Naive thymus-derived CD4-positive, alpha-beta T cell (primary cell): ENCODE measurements at regions not wholly inside any gene's neighbourhood (a gene's known extent, or its start where the extent isn't known, plus 50 kb on each side); places are given as distances from the start of the nearest gene placed in this dataset.

ENCODE experiments used
- ATAC-seq: fragments of 150-1000 bp; cut with Tn5 transposase; 2 replicates; pipeline ENCODE4 v1.10.0; 2021; ENCODE audit warnings: mild to moderate bottlenecking, moderate library complexity
- CTCF ChIA-PET: fragments of 350-600 bp; sonication (Branson Sonifier 250); formaldehyde crosslinking; loops from one replicate; lab custom pipeline; 2021; ENCODE audit warnings: antibody characterized with exemption; lab: Charles Lee
- POLR2A ChIA-PET: fragments of 350-600 bp; sonication (Branson Sonifier 250); formaldehyde crosslinking; loops from one replicate; lab custom pipeline; 2021; ENCODE audit warnings: antibody characterized with exemption, inconsistent platforms; lab: Charles Lee
- DNase-seq, 9 donors: peaks; one replicate each; pipeline versions ENCODE4 v3.0.0 to v3.0.0-alpha.2; 2020 to 2022; ENCODE audit warnings: mixed read lengths in 1 of 9
- H3K27ac ChIP-seq: one replicate; pipeline ENCODE4 v1.7.0; 2013; ENCODE audit warnings: mild to moderate bottlenecking, low read depth, low read length, moderate library complexity
- H3K27me3 ChIP-seq, 2 donors: one replicate each; pipeline ENCODE4 v1.7.0; 2013; ENCODE audit warnings: low read length in 2 of 2, mild to moderate bottlenecking in 2 of 2, moderate library complexity in 2 of 2; ENCODE audit not compliant: control insufficient read depth in 2 of 2, insufficient read depth in 2 of 2
- H3K36me3 ChIP-seq, 3 experiments: 1 replicate in 2 of 3; 2 replicates in 1 of 3; pipeline ENCODE4 v1.7.0; 2013; ENCODE audit warnings: low read length in 3 of 3, mild to moderate bottlenecking in 3 of 3, moderate library complexity in 1 of 3; ENCODE audit not compliant: insufficient read depth in 3 of 3, control insufficient read depth in 2 of 3
- H3K4me1 ChIP-seq, 2 donors: one replicate each; pipeline ENCODE4 v1.7.0; 2013; ENCODE audit warnings: low read length in 2 of 2, mild to moderate bottlenecking in 2 of 2, moderate library complexity in 1 of 2; ENCODE audit not compliant: control insufficient read depth in 2 of 2, insufficient read depth in 2 of 2
- H3K4me3 ChIP-seq: 2 replicates; pipeline ENCODE4 v1.7.0; 2013; ENCODE audit warnings: mild to moderate bottlenecking, low read length
- H3K9me3 ChIP-seq, 3 experiments: 1 replicate in 2 of 3; 2 replicates in 1 of 3; pipeline ENCODE4 v1.7.0; 2013; ENCODE audit warnings: low read length in 3 of 3; ENCODE audit not compliant: control insufficient read depth in 2 of 3
- H3K27ac Mint-ChIP-seq, 9 donors: one replicate each; pipeline ENCODE4 v1.8.0; 2020 to 2022; ENCODE audit warnings: mixed read lengths in 9 of 9, mild to moderate bottlenecking in 8 of 9, moderate library complexity in 5 of 9, inconsistent platforms in 2 of 9
- H3K27me3 Mint-ChIP-seq, 5 donors: one replicate each; pipeline ENCODE4 v1.8.0; 2021 to 2022; ENCODE audit warnings: mixed read lengths in 5 of 5, mild to moderate bottlenecking in 1 of 5
- H3K36me3 Mint-ChIP-seq, 5 donors: one replicate each; pipeline ENCODE4 v1.8.0; 2020 to 2022; ENCODE audit warnings: mixed read lengths in 5 of 5, mild to moderate bottlenecking in 3 of 5, inconsistent platforms in 1 of 5
- H3K4me1 Mint-ChIP-seq, 7 donors: one replicate each; pipeline ENCODE4 v1.8.0; 2020 to 2022; ENCODE audit warnings: mixed read lengths in 7 of 7, mild to moderate bottlenecking in 3 of 7, inconsistent platforms in 1 of 7
- H3K4me3 Mint-ChIP-seq, 10 donors: one replicate each; pipeline ENCODE4 v1.8.0; 2020 to 2022; ENCODE audit warnings: mild to moderate bottlenecking in 10 of 10, mixed read lengths in 10 of 10, moderate library complexity in 6 of 10, inconsistent platforms in 2 of 10
- H3K9me3 Mint-ChIP-seq, 11 donors: one replicate each; pipeline ENCODE4 v1.8.0; 2020 to 2022; ENCODE audit warnings: mixed read lengths in 11 of 11, mild to moderate bottlenecking in 4 of 11, inconsistent platforms in 1 of 11, moderate library complexity in 1 of 11
- intact Hi-C, 2 donors: fragments of 100-400 bp; cut with micrococcal nuclease; formaldehyde crosslinking; loops; one replicate each; pipeline ENCODE4 v1.15.1; 2023

DNA sequence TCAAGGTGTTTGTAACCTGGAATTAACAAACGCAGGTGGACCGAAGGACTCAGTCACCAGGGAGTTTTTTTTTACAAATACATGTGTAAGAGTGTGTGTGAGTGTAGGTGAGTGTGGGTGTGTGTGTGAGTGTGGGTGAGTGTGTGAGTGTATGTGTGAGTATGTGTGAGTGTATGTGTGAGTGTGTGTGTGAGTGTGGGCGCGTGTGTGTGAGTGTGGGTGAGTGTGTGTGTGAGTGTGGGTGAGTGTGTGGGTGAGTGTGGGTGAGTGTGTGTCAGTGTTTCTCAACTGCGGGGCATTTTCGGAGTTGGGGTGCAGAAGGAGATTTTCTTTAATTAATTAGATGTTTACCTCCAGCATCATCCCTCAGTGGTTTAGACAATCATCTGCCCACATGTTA is 1178.8 kb downstream of the VRK1 start:
- Histone ChIP-seq H3K36me3 (no peaks in the 10 kb centered on the region), H3K27ac (peak overlapping the region; percentile 85), H3K9me3 (no peaks in the 10 kb centered on the region), H3K4me1 (peaks cover 29 to 53% of the 10 kb centered on the region in 2 donors), H3K27me3 (no peaks in the 10 kb centered on the region), H3K4me3 (peak overlapping the region; percentile 91)
- H3K27ac Mint-ChIP-seq, result peak overlapping the region; percentile 68 to 99 (median 92)
- peaks cover 22 to 50% (median 40%) of the 10 kb centered on the region in 5 donors for H3K36me3 Mint-ChIP-seq
- no peak for ATAC-seq
- CTCF ChIA-PET, result interaction anchor here (0.5 to 3.6 kb wide), 4 partner anchors 20 to 675 kb away, joined by 3 to 75 read pairs (median 11); no protein-coding TSS in a partner anchor
- H3K27me3 Mint-ChIP-seq, result no peaks in the 10 kb centered on the region
- H3K9me3 Mint-ChIP-seq, result peaks cover 0 to 10% (median 0%) of the 10 kb centered on the region in 11 donors
- peak in 1 of 9 donors; percentile 24 for DNase-seq
- H3K4me3 Mint-ChIP-seq, result peak overlapping the region; percentile 85 to 99 (median 93)
- POLR2A ChIA-PET, result interaction anchor here (0.8 to 6.3 kb wide), 7 partner anchors 16 to 1295 kb away, joined by 3 to 174 read pairs (median 56); partner anchors contain the start of gene BCL11B
- H3K4me1 Mint-ChIP-seq, result peaks cover 51 to 69% (median 59%) of the 10 kb centered on the region in 7 donors
- intact Hi-C loops, result loop anchor here (2.0 to 10.0 kb wide), 14 partner anchors 33 to 1441 kb away; no protein-coding TSS in a partner anchor

- POLR2A ChIA-PET, result interaction anchor here (0.6 to 6.3 kb wide), 27 partner anchors 14 to 1294 kb away, joined by 3 to 174 read pairs (median 7); partner anchors contain the start of gene BCL11B
- Mint-ChIP-seq H3K4me1 (peaks cover 43 to 69% (median 59%) of the 10 kb centered on the region in 7 donors), H3K9me3 (peaks cover 0 to 10% (median 0%) of the 10 kb centered on the region in 11 donors), H3K36me3 (peaks cover 22 to 42% (median 34%) of the 10 kb centered on the region in 5 donors), H3K27ac (peak overlapping the region; percentile 68 to 99 (median 92)), H3K4me3 (peak overlapping the region; percentile 85 to 99 (median 93)), H3K27me3 (no peaks in the 10 kb centered on the region)
- Histone ChIP-seq H3K27ac (peak overlapping the region; percentile 85), H3K4me3 (peak overlapping the region; percentile 91), H3K9me3 (peaks cover 0 to 4% (median 0%) of the 10 kb centered on the region in 3 experiments), H3K36me3 (no peaks in the 10 kb centered on the region), H3K4me1 (peaks cover 25 to 53% of the 10 kb centered on the region in 2 donors), H3K27me3 (no peaks in the 10 kb centered on the region)
- CTCF ChIA-PET, result interaction anchor here (0.6 to 3.6 kb wide), 8 partner anchors 19 to 792 kb away, joined by 3 to 75 read pairs (median 8); no protein-coding TSS in a partner anchor
- intact Hi-C loops, result loop anchor here (2.0 to 10.0 kb wide), 14 partner anchors 32 to 1440 kb away; no protein-coding TSS in a partner anchor
- ATAC-seq, result no peak
- peak in 5 of 9 donors; percentile 19 to 29 (median 28) for DNase-seq
Observed at GRCh38 chr14:97976861-97977260, 1179.7 kb downstream of the VRK1 start.

- Histone ChIP-seq H3K4me3 (peak overlapping the region; percentile 91), H3K9me3 (peaks cover 0 to 4% (median 0%) of the 10 kb centered on the region in 3 experiments), H3K27ac (peak overlapping the region; percentile 85), H3K27me3 (no peaks in the 10 kb centered on the region), H3K36me3 (no peaks in the 10 kb centered on the region), H3K4me1 (peaks cover 25 to 46% of the 10 kb centered on the region in 2 donors)
- Mint-ChIP-seq H3K4me1 (peaks cover 36 to 65% (median 53%) of the 10 kb centered on the region in 7 donors), H3K9me3 (peaks cover 0 to 6% (median 0%) of the 10 kb centered on the region in 11 donors), H3K27ac (peak overlapping the region; percentile 68 to 99 (median 92)), H3K4me3 (peak overlapping the region; percentile 85 to 99 (median 93)), H3K27me3 (no peaks in the 10 kb centered on the region), H3K36me3 (peaks cover 18 to 33% (median 25%) of the 10 kb centered on the region in 5 donors)
- ChIA-PET CTCF (interaction anchor here (0.6 to 3.6 kb wide), 26 partner anchors 15 to 1294 kb away, joined by 3 to 75 read pairs (median 4); partner anchors contain the start of gene BCL11B), POLR2A (interaction anchor here (0.5 to 6.3 kb wide), 49 partner anchors 14 to 1298 kb away, joined by 3 to 174 read pairs (median 6); partner anchors contain the start of gene BCL11B)
- DNase-seq (peak; percentile 46 to 84 (median 79)), ATAC-seq (peak; percentile 85)
- intact Hi-C loops, result loop anchor here (1.0 to 10.0 kb wide), 33 partner anchors 17 to 1440 kb away; partner anchors contain the start of gene BCL11B (in 2 of the 2)
Observed at GRCh38 chr14:97977651-97978261, 1180.6 kb downstream of the VRK1 start.

DNA sequence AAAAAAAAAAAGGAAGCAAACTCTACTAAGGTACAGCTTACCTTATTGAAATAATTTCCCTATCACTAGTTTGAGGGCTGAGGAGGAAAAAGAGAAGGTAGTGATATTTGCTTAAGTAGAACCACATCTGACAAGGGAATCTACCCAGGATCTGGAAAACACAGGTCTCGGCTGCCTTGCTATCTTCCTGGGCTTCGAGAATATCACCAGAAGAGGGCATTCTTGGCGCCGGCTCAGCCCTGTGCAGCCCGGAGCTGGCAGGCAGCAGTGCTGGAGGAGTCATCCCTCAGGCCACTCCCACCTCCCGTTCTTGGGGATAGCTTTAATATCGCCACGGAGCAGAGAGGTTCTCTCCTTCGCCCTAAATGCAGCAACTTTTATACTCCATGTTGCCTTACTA is 1181.2 kb downstream of the VRK1 start:
- H3K9me3 Mint-ChIP-seq, result peaks cover 0 to 5% (median 0%) of the 10 kb centered on the region in 11 donors
- Histone ChIP-seq H3K9me3 (peaks cover 0 to 4% (median 0%) of the 10 kb centered on the region in 3 experiments), H3K27ac (peak overlapping the region; percentile 85), H3K4me3 (peak overlapping the region; percentile 91), H3K27me3 (no peaks in the 10 kb centered on the region), H3K36me3 (no peaks in the 10 kb centered on the region), H3K4me1 (peaks cover 25 to 40% of the 10 kb centered on the region in 2 donors)
- peaks cover 32 to 64% (median 50%) of the 10 kb centered on the region in 7 donors for H3K4me1 Mint-ChIP-seq
- ATAC-seq (peak; percentile 84), DNase-seq (peak; percentile 33 to 83 (median 72))
- H3K36me3 Mint-ChIP-seq, result peaks cover 17 to 27% (median 19%) of the 10 kb centered on the region in 5 donors
- intact Hi-C loops, result loop anchor here (1.0 to 10.0 kb wide), 31 partner anchors 16 to 1439 kb away; partner anchors contain the start of gene BCL11B (in 2 of the 2)
- CTCF ChIA-PET, result interaction anchor here (0.6 to 3.6 kb wide), 34 partner anchors 15 to 1294 kb away, joined by 3 to 75 read pairs (median 4); partner anchors contain the start of gene BCL11B
- POLR2A ChIA-PET, result interaction anchor here (0.5 to 6.3 kb wide), 46 partner anchors 13 to 1298 kb away, joined by 3 to 174 read pairs (median 6); partner anchors contain the start of gene BCL11B
- H3K27me3 Mint-ChIP-seq, result no peaks in the 10 kb centered on the region
- peak overlapping the region; percentile 68 to 99 (median 92) for H3K27ac Mint-ChIP-seq
- H3K4me3 Mint-ChIP-seq, result peak overlapping the region; percentile 85 to 99 (median 93)

- peaks cover 37 to 75% of the 10 kb centered on the region in 2 donors for H3K4me1 ChIP-seq
- H3K27ac ChIP-seq, result peak overlapping the region; percentile 63
- peak overlapping the region; percentile 17 to 77 (median 65) for H3K4me3 Mint-ChIP-seq
- no peaks in the 10 kb centered on the region for H3K36me3 ChIP-seq
- H3K27ac Mint-ChIP-seq, result peak overlapping the region; percentile 89 to 98 (median 93)
- peaks cover 37 to 84% (median 82%) of the 10 kb centered on the region in 7 donors for H3K4me1 Mint-ChIP-seq
- intact Hi-C loops, result loop anchor here in 1 of 2 donors (1.0 kb wide), 3 partner anchors 15 to 1279 kb away; partner anchors contain the start of gene BCL11B
- H3K27me3 ChIP-seq, result no peaks in the 10 kb centered on the region
- H3K36me3 Mint-ChIP-seq, result peaks cover 0 to 11% (median 0%) of the 10 kb centered on the region in 5 donors
- H3K9me3 ChIP-seq, result no peaks in the 10 kb centered on the region
- peaks cover 0 to 12% (median 2%) of the 10 kb centered on the region in 11 donors for H3K9me3 Mint-ChIP-seq
- POLR2A ChIA-PET, result interaction anchor here (0.6 to 5.1 kb wide), 11 partner anchors 8 to 1275 kb away, joined by 3 to 65 read pairs (median 4); no protein-coding TSS in a partner anchor
- peak overlapping the region; percentile 33 for H3K4me3 ChIP-seq
- CTCF ChIA-PET, result interaction anchor here (0.7 to 2.7 kb wide), 4 partner anchors 12 to 1278 kb away, joined by 3 to 12 read pairs (median 4); partner anchors contain the start of gene BCL11B
- no peaks in the 10 kb centered on the region for H3K27me3 Mint-ChIP-seq
- DNase-seq (peak in 1 of 9 donors; percentile 52), ATAC-seq (peak; percentile 12)
Observed at GRCh38 chr14:97993508-97994019, 1196.4 kb downstream of the VRK1 start.
